Common myeloid progenitor, CD34-positive (primary cell): ENCODE measurements at regions not wholly inside any gene's neighbourhood (a gene's known extent, or its start where the extent isn't known, plus 50 kb on each side); places are given as distances from the start of the nearest gene placed in this dataset.
"Not testable (repeated sequence)": the region's sequence is repeated elsewhere in the genome, so short reads cannot be mapped to it uniquely, and the experiment has no call there.

Experiments used
- CTCF ChIA-PET: fragments of 350-600 bp; sonication (Branson Sonifier 250); formaldehyde crosslinking; loops from one replicate; lab custom pipeline; 2021; ENCODE audit warnings: antibody characterized with exemption; lab: Charles Lee
- POLR2A ChIA-PET: fragments of 350-600 bp; sonication (Branson Sonifier 250); formaldehyde crosslinking; loops from one replicate; lab custom pipeline; 2021; ENCODE audit warnings: antibody characterized with exemption; lab: Charles Lee
- DNase-seq, 3 donors: peaks; one replicate each; pipeline versions ENCODE4 v3.0.0 to v3.0.0-alpha.2; 2013
- H3K27ac ChIP-seq, 2 experiments: 1 replicate in 1 of 2; 2 replicates in 1 of 2; pipeline ENCODE4 v1.7.0; 2013; ENCODE audit warnings: inconsistent platforms in 2 of 2, low read length in 2 of 2, mild to moderate bottlenecking in 2 of 2, low read depth in 1 of 2, moderate library complexity in 1 of 2; ENCODE audit not compliant: severe bottlenecking in 2 of 2, insufficient read depth in 1 of 2, poor library complexity in 1 of 2
- H3K27me3 ChIP-seq, 5 experiments: replicated peaks in 2 of 5; 1 replicate in 3 of 5; 2 replicates in 2 of 5; pipeline versions ENCODE4 v1.6.1 to v1.7.0; 2013; ENCODE audit warnings: low read length in 4 of 5, mild to moderate bottlenecking in 2 of 5, moderate library complexity in 2 of 5, inconsistent platforms in 1 of 5; ENCODE audit not compliant: insufficient read depth in 5 of 5, control insufficient read depth in 4 of 5
- H3K36me3 ChIP-seq, 4 experiments: 1 replicate in 2 of 4; 2 replicates in 2 of 4; pipeline versions ENCODE4 v1.6.1 to v1.7.0; 2013; ENCODE audit warnings: low read length in 3 of 4, control low read depth in 1 of 4, mild to moderate bottlenecking in 1 of 4; ENCODE audit not compliant: control insufficient read depth in 4 of 4, insufficient read depth in 4 of 4
- H3K4me1 ChIP-seq, 4 experiments: 1 replicate in 3 of 4; 2 replicates in 1 of 4; pipeline versions ENCODE4 v1.6.1 to v1.7.1; 2013; ENCODE audit warnings: low read length in 3 of 4, mild to moderate bottlenecking in 3 of 4, control low read depth in 1 of 4, inconsistent platforms in 1 of 4, moderate library complexity in 1 of 4; ENCODE audit not compliant: control insufficient read depth in 4 of 4, insufficient read depth in 4 of 4; ENCODE audit errors: control extremely low read depth in 1 of 4
- H3K4me3 ChIP-seq, 7 experiments: 1 replicate in 4 of 7; 2 replicates in 3 of 7; pipeline versions ENCODE4 v1.5.1 to v1.7.0; 2013; ENCODE audit warnings: mild to moderate bottlenecking in 7 of 7, low read length in 6 of 7, moderate library complexity in 6 of 7, inconsistent platforms in 2 of 7, low read depth in 2 of 7, control low read depth in 1 of 7; ENCODE audit not compliant: insufficient read depth in 4 of 7, control insufficient read depth in 1 of 7; ENCODE audit errors: extremely low read depth in 1 of 7
- H3K9me3 ChIP-seq, 5 experiments: 1 replicate in 4 of 5; 2 replicates in 1 of 5; pipeline versions ENCODE4 v1.6.1 to v1.7.1; 2013; ENCODE audit warnings: low read length in 4 of 5, mild to moderate bottlenecking in 2 of 5, inconsistent platforms in 1 of 5, low read depth in 1 of 5, moderate library complexity in 1 of 5; ENCODE audit not compliant: control insufficient read depth in 4 of 5, insufficient read depth in 2 of 5; ENCODE audit errors: control extremely low read depth in 1 of 5
- WGBS: methylation state at CpG from one replicate; pipeline ENCODE4 v1.1.5; 2013; ENCODE audit not compliant: insufficient coverage; 5-methylcytosine and 5-hydroxymethylcytosine counted together

GRCh38 chr14:36420149-36420687 is 99.8 kb upstream of the MBIP start:
- no peaks in the 10 kb centered on the region for H3K36me3 ChIP-seq
- H3K9me3 ChIP-seq: no peaks in the 10 kb centered on the region
- POLR2A ChIA-PET: no interaction called here
- H3K4me3 ChIP-seq: no peak overlapping the region
- H3K27me3 ChIP-seq: no peaks in the 10 kb centered on the region
- WGBS: 100% methylated on average over 1 of the region's 4 CpGs
- no peak for DNase-seq
- no peaks in the 10 kb centered on the region for H3K4me1 ChIP-seq
- CTCF ChIA-PET: no interaction called here
- no peak overlapping the region for H3K27ac ChIP-seq

DNA sequence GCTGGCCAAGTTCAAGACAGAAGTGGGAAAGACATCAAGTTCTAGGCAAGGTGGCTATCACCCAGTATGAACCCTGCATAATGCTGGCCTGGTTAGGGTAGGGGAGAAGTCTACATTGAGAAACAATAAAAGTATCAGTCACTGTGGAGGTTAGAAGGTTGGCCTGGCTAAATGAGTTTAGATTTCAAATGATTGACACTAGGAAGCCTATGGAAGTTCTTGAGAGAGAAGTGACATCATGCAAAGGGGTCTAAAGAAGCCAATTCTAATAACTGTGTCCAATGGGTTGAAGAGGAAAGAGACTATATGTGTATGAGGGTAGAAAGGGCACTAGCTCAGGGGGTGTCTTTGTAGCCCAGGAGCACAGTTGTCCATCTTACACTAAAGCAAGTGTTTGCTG is 98.5 kb upstream of the MBIP start:
- no peaks in the 10 kb centered on the region for H3K9me3 ChIP-seq
- CTCF ChIA-PET: no interaction called here
- H3K4me3 ChIP-seq: no peak overlapping the region
- no peak for DNase-seq
- POLR2A ChIA-PET: no interaction called here
- H3K4me1 ChIP-seq: no peaks in the 10 kb centered on the region
- H3K27ac ChIP-seq: no peak overlapping the region
- no peaks in the 10 kb centered on the region for H3K27me3 ChIP-seq
- H3K36me3 ChIP-seq: no peaks in the 10 kb centered on the region

- H3K4me3 ChIP-seq, DNase-seq, H3K9me3 ChIP-seq, POLR2A ChIA-PET, H3K36me3 ChIP-seq, CTCF ChIA-PET, H3K27ac ChIP-seq, H3K4me1 ChIP-seq, H3K27me3 ChIP-seq: not testable (repeated sequence)
- WGBS: 95% methylated on average over 15 of the region's 17 CpGs
Observed at GRCh38 chr14:36411951-36412350, 91.5 kb upstream of the MBIP start.

DNA sequence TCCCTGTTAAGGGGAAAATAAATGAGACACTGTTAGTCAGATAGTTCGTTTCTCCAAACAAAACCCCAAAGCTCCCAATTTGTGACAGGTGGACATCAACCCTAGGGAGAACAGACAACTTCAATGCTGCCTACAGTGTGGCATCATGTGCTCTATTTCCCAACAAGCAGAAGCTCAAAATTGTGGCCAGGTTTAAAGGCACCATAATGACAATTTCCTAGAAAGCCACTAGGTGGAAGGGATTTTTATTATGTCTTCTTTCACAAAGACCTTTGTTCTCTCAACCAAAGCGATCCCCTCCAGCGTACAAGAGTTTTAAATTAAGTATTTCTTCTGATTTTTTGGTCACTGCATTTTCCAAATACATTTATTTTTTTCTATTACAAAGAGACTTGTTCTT is 88.0 kb upstream of the MBIP start:
- peaks cover 0 to 2% (median 0%) of the 10 kb centered on the region in 5 experiments for H3K9me3 ChIP-seq
- WGBS: no CpG with 5 or more reads among the region's 3 CpGs
- H3K27ac ChIP-seq: no peak overlapping the region
- CTCF ChIA-PET: no interaction called here
- H3K4me3 ChIP-seq: no peak overlapping the region
- POLR2A ChIA-PET: no interaction called here
- DNase-seq: no peak
- no peaks in the 10 kb centered on the region for H3K4me1 ChIP-seq
- H3K36me3 ChIP-seq: no peaks in the 10 kb centered on the region
- peaks cover 0 to 3% (median 0%) of the 10 kb centered on the region in 5 experiments for H3K27me3 ChIP-seq

- ChIA-PET POLR2A (no interaction called here), CTCF (no interaction called here)
- no peaks in the 10 kb centered on the region for H3K9me3 ChIP-seq
- H3K4me3 ChIP-seq: no peak overlapping the region
- no peaks in the 10 kb centered on the region for H3K4me1 ChIP-seq
- no peak for DNase-seq
- H3K27ac ChIP-seq: no peak overlapping the region
- WGBS: 100% methylated on average over 1 of the region's 1 CpG
- H3K36me3 ChIP-seq: no peaks in the 10 kb centered on the region
- H3K27me3 ChIP-seq: peaks cover 0 to 3% (median 0%) of the 10 kb centered on the region in 5 experiments
Observed at GRCh38 chr14:36405589-36406274, 85.3 kb upstream of the MBIP start.

DNA sequence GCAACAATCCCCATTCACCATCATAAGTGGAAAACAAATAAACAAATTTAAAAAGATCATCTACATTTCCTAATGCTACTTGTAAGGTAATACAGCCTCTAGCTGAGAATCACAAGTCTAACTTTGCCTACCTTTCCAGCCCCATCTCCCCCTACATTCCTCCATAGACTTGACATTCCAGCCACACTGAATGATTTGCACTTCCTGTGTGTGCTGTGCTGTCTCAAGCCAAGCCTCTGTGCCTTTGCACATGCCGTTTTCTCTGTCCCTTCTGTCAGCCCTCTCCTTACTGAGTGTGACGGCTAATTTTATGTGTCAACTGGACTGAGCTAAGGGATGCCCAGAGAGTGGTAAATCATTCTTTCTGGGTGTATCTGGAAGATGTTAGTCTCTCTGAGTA is 82.4 kb upstream of the MBIP start:
- H3K4me1 ChIP-seq: no peaks in the 10 kb centered on the region
- H3K9me3 ChIP-seq: no peaks in the 10 kb centered on the region
- DNase-seq: no peak
- POLR2A ChIA-PET: no interaction called here
- H3K27ac ChIP-seq: no peak overlapping the region
- WGBS: 100% methylated on average over 1 of the region's 2 CpGs
- CTCF ChIA-PET: no interaction called here
- no peaks in the 10 kb centered on the region for H3K36me3 ChIP-seq
- H3K4me3 ChIP-seq: no peak overlapping the region
- H3K27me3 ChIP-seq: peaks cover 0 to 2% (median 0%) of the 10 kb centered on the region in 5 experiments

- Histone ChIP-seq H3K9me3 (peaks cover 0 to 5% (median 0%) of the 10 kb centered on the region in 5 experiments), H3K4me1 (no peaks in the 10 kb centered on the region), H3K36me3 (no peaks in the 10 kb centered on the region), H3K27me3 (peaks cover 0 to 4% (median 0%) of the 10 kb centered on the region in 5 experiments), H3K27ac (no peak overlapping the region), H3K4me3 (no peak overlapping the region)
- 100% methylated on average over 1 of the region's 5 CpGs for WGBS
- no peak for DNase-seq
- ChIA-PET CTCF (no interaction called here), POLR2A (no interaction called here)
Observed at GRCh38 chr14:36398463-36399291, 78.2 kb upstream of the MBIP start.
